ENCODE measurements at regions not wholly inside any gene's neighbourhood (a gene's known extent, or its start where the extent isn't known, plus 50 kb on each side); places are given as distances from the start of the nearest gene placed in this dataset.

GRCh38 chr12:11539156-11539555 lies 110.3 kb upstream of the ETV6 start:
- H3K36me3 ChIP-seq (ENCODE audit: low read depth): no peaks in the 10 kb centered on the region
- no peak for ATAC-seq
- no peak for DNase-seq
- TF ChIP-seq CTCF (IDR thresholded peaks at IDR 0.05): no peak
- no peaks in the 10 kb centered on the region for H3K4me1 ChIP-seq (ENCODE audit: low read depth)
- intact Hi-C loops (cut with DNase I, micrococcal nuclease): no loop called here
- H3K4me3 ChIP-seq: no peak overlapping the region
- no peaks in the 10 kb centered on the region for H3K9me3 ChIP-seq

DNA sequence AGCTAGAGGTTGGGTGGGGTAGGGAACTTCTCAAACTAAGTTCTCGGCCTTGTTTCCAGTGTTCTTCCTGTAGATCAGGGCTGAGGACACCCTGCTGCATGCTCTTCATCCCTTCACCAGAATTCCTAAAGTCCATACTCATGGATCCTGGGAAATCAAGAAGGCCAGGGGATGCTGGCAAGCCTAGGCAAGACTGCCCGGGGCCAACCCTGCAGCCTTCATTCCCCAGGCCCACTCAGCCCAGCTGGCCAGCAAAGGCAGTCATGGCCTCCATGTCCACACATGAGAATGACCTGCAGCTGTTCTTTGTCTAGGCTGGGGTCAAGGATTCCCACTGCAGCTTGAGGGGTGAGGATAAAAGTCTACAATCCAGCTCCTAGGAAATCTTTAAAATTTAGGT lies 109.3 kb upstream of the ETV6 start:
- Histone ChIP-seq H3K4me3 (no peak overlapping the region), H3K9me3 (no peaks in the 10 kb centered on the region), H3K36me3 (ENCODE audit: low read depth) (no peaks in the 10 kb centered on the region), H3K4me1 (ENCODE audit: low read depth) (no peaks in the 10 kb centered on the region)
- intact Hi-C loops (cut with DNase I, micrococcal nuclease): no loop called here
- ATAC-seq: no peak
- no peak for DNase-seq
- TF ChIP-seq CTCF (IDR thresholded peaks at IDR 0.05): no peak

- H3K4me1 ChIP-seq (ENCODE audit: low read depth): no peaks in the 10 kb centered on the region
- no peaks in the 10 kb centered on the region for H3K9me3 ChIP-seq
- ATAC-seq (no peak), DNase-seq (no peak)
- no peak for TF ChIP-seq CTCF (IDR thresholded peaks at IDR 0.05)
- intact Hi-C loops (cut with DNase I, micrococcal nuclease): no loop called here
- no peaks in the 10 kb centered on the region for H3K36me3 ChIP-seq (ENCODE audit: low read depth)
- H3K4me3 ChIP-seq: no peak overlapping the region
Observed at GRCh38 chr12:11540615-11541310, 108.7 kb upstream of the ETV6 start.

DNA sequence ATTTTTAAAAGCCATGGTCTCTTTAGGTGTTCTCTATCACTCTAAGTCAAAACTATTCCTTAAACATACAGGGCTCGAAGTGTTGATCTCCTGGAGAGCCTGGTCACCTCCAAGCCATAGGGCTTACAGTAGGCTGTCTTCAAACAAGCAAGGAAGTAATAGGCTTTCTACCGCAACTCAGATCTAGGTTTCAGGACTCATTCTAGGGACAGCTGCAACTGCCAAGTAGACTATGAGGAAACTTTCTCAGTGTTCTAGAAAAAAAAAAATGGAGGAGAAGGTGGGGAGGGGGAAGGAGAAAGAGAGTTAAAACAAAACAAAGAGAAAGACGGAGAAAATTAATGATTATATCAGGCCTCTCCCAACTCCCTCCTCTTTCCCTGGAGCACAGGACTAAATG lies 106.9 kb upstream of the ETV6 start:
- ATAC-seq: no peak
- DNase-seq: no peak
- H3K36me3 ChIP-seq (ENCODE audit: low read depth): no peaks in the 10 kb centered on the region
- H3K4me3 ChIP-seq: no peak overlapping the region
- H3K9me3 ChIP-seq: no peaks in the 10 kb centered on the region
- intact Hi-C loops (cut with DNase I, micrococcal nuclease): no loop called here
- no peak for TF ChIP-seq CTCF (IDR thresholded peaks at IDR 0.05)
- H3K4me1 ChIP-seq (ENCODE audit: low read depth): no peaks in the 10 kb centered on the region

DNA sequence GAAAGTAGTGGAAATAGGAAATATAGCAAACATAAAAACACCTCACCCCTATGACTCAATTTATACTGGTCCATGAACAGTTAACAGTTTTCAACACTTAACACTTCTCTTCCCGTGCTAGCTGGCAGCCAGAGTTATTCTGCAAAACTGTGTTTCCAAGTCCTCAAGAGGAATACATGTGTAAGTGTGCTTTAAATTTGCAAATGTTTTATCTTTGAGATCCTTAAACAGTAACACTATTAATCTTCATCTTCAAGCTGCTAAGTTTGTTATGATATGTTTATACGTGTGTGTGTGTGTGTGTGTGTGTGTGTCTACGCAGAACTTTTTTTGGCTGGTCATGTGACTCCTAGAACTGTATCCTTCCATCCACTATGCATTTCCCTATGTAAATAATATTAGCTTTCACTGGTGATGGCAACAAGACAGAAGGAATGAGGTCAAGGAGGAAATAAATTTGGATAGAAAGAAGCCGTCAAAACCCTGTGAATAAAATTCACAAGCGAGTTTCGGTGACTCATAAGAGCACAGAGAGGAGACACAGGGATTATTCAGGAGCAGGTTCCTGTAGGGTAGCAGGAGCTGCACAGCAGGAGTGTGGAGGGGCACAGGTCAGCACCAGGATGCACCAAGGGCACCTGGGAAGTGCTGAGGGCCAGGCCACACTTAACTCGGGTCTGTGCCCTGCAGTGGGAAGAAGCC lies 105.9 kb upstream of the ETV6 start:
- DNase-seq: no peak
- Histone ChIP-seq H3K4me3 (no peak overlapping the region), H3K9me3 (no peaks in the 10 kb centered on the region), H3K4me1 (ENCODE audit: low read depth) (no peaks in the 10 kb centered on the region), H3K36me3 (ENCODE audit: low read depth) (no peaks in the 10 kb centered on the region)
- no peak for ATAC-seq
- no peak for TF ChIP-seq CTCF (IDR thresholded peaks at IDR 0.05)
- intact Hi-C loops (cut with DNase I, micrococcal nuclease): no loop called here

All from mucosa of descending colon (tissue), 3 donors.